Kidney epithelial cell (primary cell): ENCODE measurements at regions not wholly inside any gene's neighbourhood (a gene's known extent, or its start where the extent isn't known, plus 50 kb on each side); places are given as distances from the start of the nearest gene placed in this dataset.

Experiments used
- DNase-seq: peaks from one replicate; pipeline ENCODE4 v3.0.0-alpha.2; 2010; ENCODE audit warnings: low read depth
- H3K27me3 ChIP-seq: 2 replicates; pipeline ENCODE4 v1.6.0; 2011; ENCODE audit warnings: low read length; ENCODE audit not compliant: control insufficient read depth, insufficient read depth
- H3K36me3 ChIP-seq: 2 replicates; pipeline ENCODE4 v1.5.1; 2011; ENCODE audit warnings: low read length; ENCODE audit not compliant: control insufficient read depth, insufficient read depth
- H3K4me3 ChIP-seq: 2 replicates; pipeline ENCODE4 v1.5.1; 2011; ENCODE audit warnings: low read depth, mild to moderate bottlenecking, control low read depth, low read length
- TF ChIP-seq, protein P1 (sequence below): IDR thresholded peaks from 2 replicates; pipeline ENCODE4 v1.5.1; 2011; ENCODE audit warnings: mild to moderate bottlenecking, moderate library complexity, low read length, control low read depth, inconsistent platforms; ENCODE audit not compliant: insufficient read depth, poor library complexity, severe bottlenecking

- H3K36me3 ChIP-seq: no peaks in the 10 kb centered on the region
- TF ChIP-seq, protein P1, sequence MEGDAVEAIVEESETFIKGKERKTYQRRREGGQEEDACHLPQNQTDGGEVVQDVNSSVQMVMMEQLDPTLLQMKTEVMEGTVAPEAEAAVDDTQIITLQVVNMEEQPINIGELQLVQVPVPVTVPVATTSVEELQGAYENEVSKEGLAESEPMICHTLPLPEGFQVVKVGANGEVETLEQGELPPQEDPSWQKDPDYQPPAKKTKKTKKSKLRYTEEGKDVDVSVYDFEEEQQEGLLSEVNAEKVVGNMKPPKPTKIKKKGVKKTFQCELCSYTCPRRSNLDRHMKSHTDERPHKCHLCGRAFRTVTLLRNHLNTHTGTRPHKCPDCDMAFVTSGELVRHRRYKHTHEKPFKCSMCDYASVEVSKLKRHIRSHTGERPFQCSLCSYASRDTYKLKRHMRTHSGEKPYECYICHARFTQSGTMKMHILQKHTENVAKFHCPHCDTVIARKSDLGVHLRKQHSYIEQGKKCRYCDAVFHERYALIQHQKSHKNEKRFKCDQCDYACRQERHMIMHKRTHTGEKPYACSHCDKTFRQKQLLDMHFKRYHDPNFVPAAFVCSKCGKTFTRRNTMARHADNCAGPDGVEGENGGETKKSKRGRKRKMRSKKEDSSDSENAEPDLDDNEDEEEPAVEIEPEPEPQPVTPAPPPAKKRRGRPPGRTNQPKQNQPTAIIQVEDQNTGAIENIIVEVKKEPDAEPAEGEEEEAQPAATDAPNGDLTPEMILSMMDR: no peak
- no peak for DNase-seq
- H3K27me3 ChIP-seq: no peaks in the 10 kb centered on the region
- no peak overlapping the region for H3K4me3 ChIP-seq
Observed at GRCh38 chr11:23111527-23111926, 251.3 kb upstream of the CCDC179 start.

GRCh38 chr11:23112390-23112789 lies 252.1 kb upstream of the CCDC179 start:
- TF ChIP-seq, protein P1: no peak
- Histone ChIP-seq H3K4me3 (no peak overlapping the region), H3K36me3 (no peaks in the 10 kb centered on the region), H3K27me3 (no peaks in the 10 kb centered on the region)
- no peak for DNase-seq

- TF ChIP-seq, protein P1: peak; percentile 72
- Histone ChIP-seq H3K4me3 (no peak overlapping the region), H3K27me3 (no peaks in the 10 kb centered on the region), H3K36me3 (no peaks in the 10 kb centered on the region)
- DNase-seq: peak; percentile 42
Observed at GRCh38 chr11:23112987-23113886, 253.0 kb upstream of the CCDC179 start.

GRCh38 chr11:23113887-23114216 lies 253.6 kb upstream of the CCDC179 start:
- no peak for DNase-seq
- TF ChIP-seq, protein P1: no peak
- H3K27me3 ChIP-seq: no peaks in the 10 kb centered on the region
- no peak overlapping the region for H3K4me3 ChIP-seq
- no peaks in the 10 kb centered on the region for H3K36me3 ChIP-seq

DNA sequence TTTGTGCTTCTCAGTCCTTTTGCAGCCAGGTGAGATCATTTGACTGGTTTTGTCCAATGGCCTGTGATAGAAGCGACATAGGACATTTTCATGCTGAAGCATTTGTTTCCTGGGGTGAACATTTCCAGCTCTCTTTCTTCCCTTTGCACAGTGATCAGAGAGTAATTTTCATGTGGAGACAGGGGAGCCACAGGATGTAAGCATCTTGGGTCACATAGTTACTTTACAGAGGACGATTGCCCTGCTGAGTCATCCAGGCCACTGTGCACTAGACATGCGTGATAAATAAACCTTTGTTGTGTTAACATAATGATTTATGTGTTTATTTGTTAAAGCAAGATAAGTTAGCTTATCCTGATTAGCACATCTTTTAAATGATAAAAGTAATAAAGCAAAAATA lies 263.5 kb upstream of the CCDC179 start:
- Histone ChIP-seq H3K4me3 (no peak overlapping the region), H3K27me3 (no peaks in the 10 kb centered on the region), H3K36me3 (no peaks in the 10 kb centered on the region)
- TF ChIP-seq, protein P1: no peak
- no peak for DNase-seq

DNA sequence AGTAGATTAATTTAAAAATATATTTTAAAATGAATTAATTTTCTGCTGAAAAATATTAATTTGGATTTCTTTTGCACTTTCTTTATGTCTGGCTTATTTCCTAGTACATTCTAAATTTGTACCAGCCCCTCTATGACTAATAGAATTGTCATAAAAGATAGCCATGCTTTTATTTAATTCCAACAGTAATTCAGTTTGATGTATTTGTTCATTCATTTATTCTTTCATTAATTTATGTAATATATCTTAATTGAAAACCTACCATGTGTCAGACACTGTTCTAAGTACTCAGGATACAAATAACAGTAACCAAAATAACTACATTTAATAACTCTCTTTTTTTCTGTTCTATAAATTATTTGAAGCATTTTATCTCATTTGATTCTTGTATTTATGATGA lies 264.0 kb upstream of the CCDC179 start:
- TF ChIP-seq, protein P1: no peak
- DNase-seq: no peak
- Histone ChIP-seq H3K27me3 (no peaks in the 10 kb centered on the region), H3K4me3 (no peak overlapping the region), H3K36me3 (no peaks in the 10 kb centered on the region)
